Gastroesophageal sphincter (tissue), 3 donors: ENCODE measurements at regions not wholly inside any gene's neighbourhood (a gene's known extent, or its start where the extent isn't known, plus 50 kb on each side); places are given as distances from the start of the nearest gene placed in this dataset.

Experiments
- EP300 ChIP-seq: sonication (generic); formaldehyde crosslinking; IDR thresholded peaks from one replicate; pipeline ENCODE4 v1.6.1; 2017; ENCODE audit warnings: antibody characterized with exemption, mild to moderate bottlenecking
- POLR2A ChIP-seq, 2 donors: fragments of 450-650 bp; IDR thresholded peaks; one replicate each; pipeline ENCODE4 v1.6.1; 2017; ENCODE audit warnings: antibody characterized with exemption in 2 of 2, mild to moderate bottlenecking in 2 of 2, moderate library complexity in 1 of 2
- TF ChIP-seq, protein P1 (sequence below), 4 experiments: fragments of 200-600 bp in 2 of 4; fragments of 450-650 bp in 2 of 4; sonication (generic) in 1 of 4; IDR thresholded peaks; one replicate each; pipeline ENCODE4 v1.5.1; 2017 to 2019; ENCODE audit warnings: antibody characterized with exemption in 4 of 4, mild to moderate bottlenecking in 2 of 4, moderate library complexity in 2 of 4

DNA sequence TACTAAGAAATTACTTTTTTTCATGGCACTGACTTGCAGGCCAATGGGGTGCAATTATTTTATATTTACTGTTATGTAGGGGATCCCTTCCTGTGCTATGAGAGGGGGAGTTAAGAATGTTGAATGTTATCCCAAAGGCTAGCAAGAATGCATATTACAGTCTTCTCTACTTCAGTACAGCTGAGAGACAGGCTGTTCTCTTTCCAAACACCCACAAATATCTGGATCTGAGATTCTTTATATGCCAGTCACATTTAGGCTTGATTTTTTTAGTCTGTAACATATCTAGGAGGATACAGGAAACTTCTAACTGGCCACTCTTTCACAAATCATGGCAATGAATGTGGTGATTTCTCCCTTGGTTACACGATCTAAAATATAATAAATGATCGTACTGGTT lies 266.4 kb upstream of the FZD8 start:
- no peak for TF ChIP-seq EP300
- TF ChIP-seq, protein P1, sequence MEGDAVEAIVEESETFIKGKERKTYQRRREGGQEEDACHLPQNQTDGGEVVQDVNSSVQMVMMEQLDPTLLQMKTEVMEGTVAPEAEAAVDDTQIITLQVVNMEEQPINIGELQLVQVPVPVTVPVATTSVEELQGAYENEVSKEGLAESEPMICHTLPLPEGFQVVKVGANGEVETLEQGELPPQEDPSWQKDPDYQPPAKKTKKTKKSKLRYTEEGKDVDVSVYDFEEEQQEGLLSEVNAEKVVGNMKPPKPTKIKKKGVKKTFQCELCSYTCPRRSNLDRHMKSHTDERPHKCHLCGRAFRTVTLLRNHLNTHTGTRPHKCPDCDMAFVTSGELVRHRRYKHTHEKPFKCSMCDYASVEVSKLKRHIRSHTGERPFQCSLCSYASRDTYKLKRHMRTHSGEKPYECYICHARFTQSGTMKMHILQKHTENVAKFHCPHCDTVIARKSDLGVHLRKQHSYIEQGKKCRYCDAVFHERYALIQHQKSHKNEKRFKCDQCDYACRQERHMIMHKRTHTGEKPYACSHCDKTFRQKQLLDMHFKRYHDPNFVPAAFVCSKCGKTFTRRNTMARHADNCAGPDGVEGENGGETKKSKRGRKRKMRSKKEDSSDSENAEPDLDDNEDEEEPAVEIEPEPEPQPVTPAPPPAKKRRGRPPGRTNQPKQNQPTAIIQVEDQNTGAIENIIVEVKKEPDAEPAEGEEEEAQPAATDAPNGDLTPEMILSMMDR (IDR thresholded peaks at IDR 0.05): no peak
- no peak for TF ChIP-seq POLR2A (IDR thresholded peaks at IDR 0.05)
